GM03348 (cell line): ENCODE measurements at regions not wholly inside any gene's neighbourhood (a gene's known extent, or its start where the extent isn't known, plus 50 kb on each side); places are given as distances from the start of the nearest gene placed in this dataset.
"Not testable (repeated sequence)": the region's sequence is repeated elsewhere in the genome, so short reads cannot be mapped to it uniquely, and the experiment has no call there.

Source experiments
- DNase-seq: peaks from one replicate; pipeline ENCODE4 v3.0.0; 2012; ENCODE audit warnings: low spot score

DNA sequence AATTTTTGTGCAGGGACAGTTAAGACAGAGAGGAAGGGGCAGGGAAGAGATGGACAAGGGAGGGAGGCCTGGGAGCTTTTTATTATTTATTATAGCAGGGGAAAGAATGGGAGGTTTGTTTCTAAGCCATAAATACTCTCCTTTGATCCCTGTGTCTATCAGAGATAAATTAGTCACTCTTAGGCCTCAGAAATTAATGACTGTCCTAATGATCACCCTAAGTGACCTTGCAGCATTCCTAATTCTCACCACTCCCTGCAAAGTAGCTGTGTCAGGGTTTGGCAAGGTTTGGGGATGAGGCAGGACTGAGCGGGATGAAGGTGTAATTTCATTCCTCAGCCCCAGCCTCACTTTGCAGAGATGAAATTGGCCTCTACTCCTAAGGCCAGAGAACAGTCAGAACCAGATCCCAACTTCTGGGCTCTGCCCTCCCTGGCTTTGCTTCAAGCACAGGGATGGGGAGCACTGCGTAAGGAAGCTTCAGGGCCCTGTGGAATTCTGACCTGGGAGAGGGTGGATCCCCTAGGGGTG lies 95.0 kb downstream of the TMEM17 start:
- DNase-seq, result peak; percentile 21

DNA sequence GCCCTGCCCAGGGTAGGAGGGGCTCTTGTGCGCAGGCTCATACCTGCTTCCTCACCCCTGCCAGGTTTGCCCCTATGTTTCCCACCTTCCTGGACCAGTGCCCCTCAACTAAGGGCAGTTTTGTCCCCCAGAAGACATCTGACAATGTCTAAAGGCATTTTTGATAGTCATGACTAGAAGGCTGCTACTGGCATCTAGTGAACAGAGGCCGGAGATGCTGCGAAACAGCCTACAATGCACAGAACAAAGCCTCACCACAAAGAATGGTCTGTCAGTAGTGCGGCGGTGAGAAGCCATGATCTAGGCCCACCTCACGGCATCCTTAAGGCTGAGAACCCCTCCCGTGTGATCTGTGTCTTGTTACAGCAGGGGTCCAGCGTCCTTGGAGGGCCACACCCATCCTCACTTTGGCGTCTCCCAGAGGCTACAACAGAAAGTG lies 96.0 kb downstream of the TMEM17 start:
- DNase-seq, result no peak

DNA sequence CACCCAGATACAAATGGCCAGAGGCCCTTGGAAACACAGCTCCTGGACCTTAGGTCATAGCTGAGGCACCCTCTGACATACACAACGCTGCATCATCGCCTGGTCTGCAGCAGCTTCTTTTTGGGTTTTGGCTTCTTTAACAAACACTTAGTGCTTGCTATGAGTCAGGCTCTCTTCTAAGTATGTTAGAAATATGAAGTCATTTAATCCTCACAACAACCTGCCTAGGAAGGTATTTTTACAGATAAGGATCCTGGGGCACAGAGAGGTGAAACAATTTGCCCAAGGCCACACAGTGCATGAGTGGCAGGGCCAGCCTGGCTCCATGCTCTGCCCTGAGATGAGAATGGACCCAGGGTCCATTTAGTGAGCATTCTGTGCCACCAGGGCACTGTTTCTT lies 96.6 kb downstream of the TMEM17 start:
- DNase-seq, result no peak

DNA sequence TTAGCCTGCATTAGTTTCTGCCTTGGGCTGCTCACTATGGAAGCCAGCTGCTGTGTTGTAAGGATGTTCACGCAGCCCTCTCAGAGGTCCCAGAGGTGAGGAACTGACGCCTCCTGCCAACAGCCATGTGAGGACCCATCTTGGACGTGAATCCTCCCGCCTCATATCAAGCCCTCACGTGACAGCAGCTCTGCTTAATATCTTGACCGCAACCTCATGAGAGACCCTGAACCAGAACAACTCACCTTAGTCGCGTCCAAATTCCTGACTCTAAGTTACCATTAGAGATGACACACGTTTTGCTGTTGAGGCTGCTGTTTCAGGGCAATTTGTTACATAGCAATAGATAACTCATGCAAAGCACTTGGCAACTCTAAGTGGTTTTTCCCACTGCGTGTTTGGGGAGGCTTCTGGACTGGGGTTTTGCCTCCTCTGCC lies 97.7 kb downstream of the TMEM17 start:
- DNase-seq, result no peak

DNA sequence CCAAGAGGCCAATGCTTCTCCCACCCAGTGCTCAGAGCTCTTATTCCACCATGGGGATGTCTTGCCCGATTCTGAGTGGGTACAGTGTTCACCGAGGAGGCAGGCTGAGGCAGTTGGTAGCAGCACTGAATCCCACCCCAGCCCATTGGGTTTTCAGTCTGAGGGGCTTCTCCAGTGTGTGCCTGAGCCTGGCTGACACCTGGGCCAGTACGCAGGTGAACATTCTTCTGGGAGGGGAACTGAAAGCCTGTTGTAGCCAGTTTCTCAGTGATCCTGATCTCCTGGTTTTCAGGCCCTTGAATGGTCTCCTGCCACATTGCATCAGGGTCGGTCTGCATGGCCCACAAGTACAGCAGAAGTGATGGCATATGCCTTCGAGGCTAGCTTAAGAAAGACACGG lies 98.2 kb downstream of the TMEM17 start:
- no peak for DNase-seq

DNA sequence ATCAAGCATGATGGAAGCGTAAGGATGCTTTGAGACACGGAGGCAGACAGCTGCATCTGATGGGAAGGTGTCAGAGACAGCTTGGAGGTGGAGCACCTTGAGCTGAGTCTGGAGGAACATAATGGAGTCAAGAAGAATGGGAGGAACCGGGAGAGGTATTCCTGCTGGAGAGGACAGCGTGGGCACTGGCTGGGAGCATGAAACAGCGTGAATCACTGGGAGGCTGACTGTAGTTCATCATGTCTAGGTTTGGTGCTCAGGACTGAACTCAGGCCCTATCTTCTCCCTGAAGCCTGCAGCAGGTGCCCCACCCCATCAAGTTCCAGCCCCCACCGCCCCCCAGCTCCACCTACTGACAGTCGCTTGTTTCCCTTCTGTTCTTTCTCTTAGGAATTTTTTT lies 98.6 kb downstream of the TMEM17 start:
- DNase-seq, result no peak

DNA sequence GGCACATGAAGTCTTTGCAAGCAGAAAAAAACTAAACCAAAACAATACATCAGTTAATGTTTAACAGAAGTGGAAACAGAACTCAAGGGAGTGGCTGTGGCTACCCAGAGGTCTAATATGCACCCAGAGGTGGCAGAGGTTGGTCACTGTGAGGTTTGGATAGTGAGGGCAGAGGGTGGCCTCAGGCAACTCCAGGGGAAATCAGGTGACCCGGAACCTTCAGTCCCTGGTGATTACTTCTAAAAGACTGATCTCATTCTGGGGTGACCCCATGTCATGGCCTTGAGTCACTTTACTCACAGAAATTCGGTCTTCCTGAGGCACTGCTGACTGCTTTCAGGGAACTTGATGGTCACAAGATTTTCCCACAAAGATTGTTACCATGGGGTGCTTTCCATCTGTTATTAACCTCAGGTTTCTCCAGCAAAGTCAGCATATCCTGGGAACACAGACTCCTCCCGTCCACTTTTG lies 99.4 kb downstream of the TMEM17 start:
- DNase-seq, result no peak

DNA sequence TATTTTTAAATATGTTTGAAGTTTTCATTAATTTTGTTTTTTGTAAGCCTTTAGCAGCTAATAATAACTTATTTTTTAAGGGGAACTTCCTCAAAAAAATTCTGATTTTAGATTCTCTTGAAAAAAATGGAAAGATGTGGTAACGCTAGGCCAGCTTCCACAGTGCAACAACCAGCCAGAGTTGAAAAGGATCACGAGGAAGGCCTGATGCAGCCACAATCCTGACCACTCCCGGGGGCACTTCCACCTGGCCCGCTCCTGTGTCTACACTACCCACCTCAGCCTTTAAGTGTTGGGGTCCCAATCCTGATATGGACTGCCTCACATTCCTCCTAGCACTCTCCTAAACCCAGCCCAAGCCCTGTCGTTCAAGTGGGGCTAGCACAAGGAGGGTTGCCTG lies 101.1 kb downstream of the TMEM17 start:
- DNase-seq, result no peak

DNA sequence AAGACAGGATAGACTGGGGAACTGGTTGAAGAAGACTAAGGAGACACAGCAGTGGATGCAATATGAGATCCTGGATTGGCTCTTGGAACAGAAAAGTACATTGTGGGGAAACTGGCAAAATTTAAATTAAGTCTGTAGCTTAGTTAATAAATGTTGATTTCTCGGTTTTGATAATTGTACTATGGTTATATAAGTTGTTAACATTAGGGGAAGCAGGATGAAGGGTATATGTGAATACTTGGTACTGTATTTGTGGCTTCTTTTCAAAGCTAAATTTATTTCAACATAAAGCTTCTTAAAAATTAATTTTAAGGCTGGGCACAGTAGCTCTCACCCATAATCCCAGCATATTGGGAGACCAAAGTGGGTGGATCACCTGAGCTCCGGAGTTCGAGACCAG lies 103.8 kb downstream of the TMEM17 start:
- no peak for DNase-seq

DNA sequence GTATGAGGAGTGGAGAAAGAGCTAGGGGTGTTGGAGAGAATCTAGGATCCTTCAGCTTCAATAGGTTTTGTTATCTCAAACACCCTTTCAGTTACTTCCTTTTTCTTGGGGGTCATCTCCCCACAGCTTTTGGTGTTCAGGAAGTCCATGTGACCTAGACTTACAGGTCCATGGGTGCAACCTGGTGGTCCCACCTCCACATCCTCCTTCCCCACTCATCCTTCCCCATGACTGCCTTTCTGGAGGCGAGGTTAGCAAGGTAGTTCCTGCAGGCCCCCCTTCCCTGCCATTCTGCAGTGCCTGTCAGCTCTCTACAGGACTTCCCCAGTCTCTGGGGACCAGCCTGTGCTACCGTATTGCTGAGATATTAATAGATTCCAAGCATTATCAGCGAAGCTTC lies 107.6 kb downstream of the TMEM17 start:
- no peak for DNase-seq

DNA sequence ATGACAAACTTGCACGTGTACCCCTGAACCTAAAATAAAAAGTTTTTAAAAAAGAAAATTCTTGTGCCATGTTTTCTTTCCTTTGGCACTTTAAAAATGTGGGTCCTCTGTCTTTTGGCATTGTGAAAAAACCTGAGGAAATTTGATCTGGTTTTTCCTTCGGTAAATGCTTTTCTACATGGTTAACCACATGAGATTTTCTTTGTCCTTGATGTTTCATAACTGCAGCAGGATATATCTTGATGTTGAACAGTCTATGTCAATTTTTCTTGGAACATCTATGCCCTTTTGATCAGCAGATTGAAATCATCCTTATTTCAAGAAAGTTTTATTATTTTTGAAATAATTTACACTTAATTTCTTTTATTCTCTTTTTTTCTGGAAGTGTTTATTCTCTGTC lies 109.1 kb downstream of the TMEM17 start:
- no peak for DNase-seq

DNA sequence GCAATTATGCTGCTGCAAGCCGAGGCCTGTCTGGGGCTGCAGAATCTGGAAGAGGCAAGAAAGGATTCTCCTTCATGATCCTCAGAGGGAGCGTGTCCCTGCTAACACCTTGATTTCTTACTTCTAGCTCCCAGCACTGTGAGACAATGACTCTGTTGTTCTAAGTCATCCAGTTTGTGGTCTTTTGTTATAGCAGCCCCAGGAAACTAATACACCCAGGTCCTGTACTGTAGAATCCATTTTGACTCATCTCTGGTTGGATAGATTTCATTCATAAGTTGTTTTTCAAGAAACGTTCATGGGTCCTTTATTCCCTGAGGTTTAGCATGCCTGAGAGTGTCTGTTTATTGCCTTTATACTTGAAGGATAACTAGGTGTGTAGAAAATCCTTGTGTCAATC lies 112.7 kb downstream of the TMEM17 start:
- DNase-seq, result no peak

DNA sequence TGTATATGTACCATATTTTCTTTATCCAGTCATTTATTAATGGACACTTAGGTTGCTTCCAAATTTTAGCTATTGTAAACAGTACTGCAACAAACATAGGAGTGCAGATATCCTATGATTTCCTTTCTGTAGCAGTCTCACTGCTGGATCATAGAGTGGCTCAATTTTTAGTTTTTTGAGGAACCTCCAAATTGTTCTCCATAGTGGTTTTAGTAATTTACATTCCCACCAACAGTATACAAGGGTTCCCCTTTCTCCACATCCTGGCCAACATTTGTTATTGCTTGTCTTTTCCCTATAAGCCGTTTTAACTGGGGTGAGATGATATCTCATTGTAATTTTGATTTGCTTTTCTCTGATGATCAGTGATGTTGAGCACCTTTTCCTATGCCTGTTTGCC lies 114.3 kb downstream of the TMEM17 start:
- no peak for DNase-seq

DNA sequence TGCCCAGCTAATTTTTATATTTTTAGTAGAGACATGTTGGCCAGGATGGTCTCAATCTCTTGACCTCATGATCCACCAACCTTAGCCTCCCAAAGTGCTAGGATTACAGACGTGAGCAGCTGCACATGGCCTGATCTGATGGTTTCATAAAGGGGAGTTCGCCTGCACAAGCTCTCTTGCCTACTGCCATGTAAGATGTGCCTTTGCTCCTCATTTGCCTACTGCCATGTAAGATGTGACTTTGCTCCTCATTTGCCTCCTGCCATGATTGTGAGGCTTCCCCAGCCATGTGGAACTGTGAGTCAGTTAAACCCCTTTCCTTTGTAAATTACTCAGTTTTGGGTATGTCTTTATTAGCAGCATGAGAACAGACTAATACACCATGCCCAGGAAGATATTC lies 119.6 kb downstream of the TMEM17 start:
- not testable (repeated sequence) for DNase-seq

DNA sequence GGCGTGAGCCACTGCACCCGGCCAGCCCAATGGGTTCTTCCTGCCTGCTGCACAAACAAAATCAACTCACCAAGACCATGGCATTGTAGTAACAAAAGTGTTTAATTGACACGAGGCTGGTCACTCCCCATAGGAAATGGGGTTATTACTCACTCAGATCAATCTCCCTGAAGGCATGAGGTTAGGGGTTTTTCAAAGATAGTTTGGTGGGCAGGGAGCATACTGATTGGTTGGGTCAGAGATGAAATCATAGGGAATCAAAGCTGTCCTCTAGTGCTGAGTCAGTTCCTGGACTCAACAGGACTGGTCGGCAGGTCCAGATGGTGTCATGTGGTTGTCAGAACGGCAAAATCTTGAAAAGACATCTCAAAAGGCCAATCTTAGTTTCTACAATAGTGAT lies 122.1 kb downstream of the TMEM17 start:
- DNase-seq, result no peak

DNA sequence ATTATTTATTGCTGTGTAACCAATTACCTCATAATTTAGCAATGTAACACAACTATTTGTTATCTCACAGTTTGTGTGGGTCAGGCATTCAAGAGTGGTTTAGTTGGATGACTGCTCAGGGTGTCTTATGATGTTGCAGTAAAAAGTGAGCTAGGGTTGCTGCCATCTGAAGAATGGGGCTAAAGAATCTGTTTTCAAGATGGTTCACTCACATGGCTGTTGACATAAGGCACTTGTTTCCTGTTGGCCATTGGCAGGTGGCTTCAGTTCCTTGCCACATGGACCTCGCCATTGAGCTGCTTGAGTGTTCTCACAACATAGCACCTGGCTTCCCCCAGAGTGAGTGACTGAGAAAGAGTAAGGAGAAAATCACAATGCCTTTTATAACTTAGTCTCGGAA lies 123.2 kb downstream of the TMEM17 start:
- no peak for DNase-seq

DNA sequence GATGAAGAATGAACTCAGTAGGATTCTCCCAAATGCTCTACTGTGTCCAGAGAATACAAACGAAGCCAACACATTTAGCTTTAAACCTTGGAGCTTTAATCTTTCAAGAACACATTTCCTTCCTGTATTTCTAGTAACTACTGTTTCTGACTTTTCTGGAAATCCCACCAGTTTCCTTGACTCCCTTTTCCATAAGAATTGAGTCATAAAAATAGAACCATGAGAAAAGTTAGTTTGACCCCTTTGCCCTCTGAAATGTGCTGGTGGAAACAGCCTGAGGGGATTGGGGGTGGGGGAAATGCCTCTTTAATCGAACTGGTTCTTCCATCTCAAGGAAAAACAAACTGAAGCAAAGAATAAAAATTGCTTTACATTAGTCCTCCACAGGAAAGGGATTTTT lies 123.9 kb downstream of the TMEM17 start:
- no peak for DNase-seq

DNA sequence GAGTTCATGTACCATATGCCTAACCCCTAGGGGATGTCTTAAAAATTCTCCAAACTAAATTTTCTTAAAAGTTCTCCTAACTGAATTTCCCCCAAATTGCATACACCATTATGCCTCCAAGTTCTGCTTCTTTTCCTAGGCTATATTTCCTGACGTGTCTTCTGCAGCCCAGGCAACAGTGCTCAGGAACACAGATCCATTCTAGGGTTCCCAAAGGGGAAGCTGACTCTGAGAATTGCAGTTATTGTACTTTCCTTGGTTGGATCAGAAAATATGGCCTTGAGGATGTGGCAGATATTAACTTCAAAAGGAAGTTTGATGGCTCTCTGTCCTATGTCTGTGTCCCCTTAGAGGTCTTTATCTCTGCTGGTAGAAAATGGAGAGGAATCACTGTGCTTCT lies 124.3 kb downstream of the TMEM17 start:
- DNase-seq, result no peak

DNA sequence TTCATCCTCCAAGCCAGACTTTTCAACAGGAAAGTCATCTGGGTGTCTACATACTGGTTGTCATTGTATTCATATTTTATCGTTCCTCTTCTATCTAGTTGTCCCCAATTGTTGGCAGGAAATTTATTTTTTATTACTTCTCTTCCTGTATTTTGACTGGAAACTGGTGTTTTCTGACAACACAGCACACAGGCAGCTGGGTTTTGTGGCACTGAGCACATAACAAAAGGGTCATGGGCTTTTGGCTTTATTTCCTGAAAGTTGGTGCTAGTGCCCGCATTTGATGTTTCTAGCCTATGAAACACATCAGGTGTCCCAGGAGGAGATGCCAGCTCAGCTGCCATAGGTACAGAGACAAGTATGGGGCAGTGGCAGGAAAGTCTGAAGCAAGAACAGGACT lies 126.4 kb downstream of the TMEM17 start:
- DNase-seq, result no peak

DNA sequence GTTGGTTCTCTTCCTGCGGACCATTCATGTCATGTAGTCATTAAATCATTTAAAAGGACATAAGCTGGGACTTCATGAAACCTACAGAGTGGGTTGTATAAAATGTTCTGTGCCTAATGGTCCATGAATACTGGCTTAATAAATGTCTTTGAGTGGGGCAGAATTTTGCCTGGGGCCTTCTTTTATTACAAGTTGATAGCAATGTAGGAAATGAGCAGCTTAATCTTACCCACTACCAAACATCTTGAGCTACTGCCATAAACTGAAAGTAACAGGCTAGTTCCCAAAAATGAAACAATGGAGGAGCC lies 130.9 kb downstream of the TMEM17 start:
- DNase-seq, result no peak

DNA sequence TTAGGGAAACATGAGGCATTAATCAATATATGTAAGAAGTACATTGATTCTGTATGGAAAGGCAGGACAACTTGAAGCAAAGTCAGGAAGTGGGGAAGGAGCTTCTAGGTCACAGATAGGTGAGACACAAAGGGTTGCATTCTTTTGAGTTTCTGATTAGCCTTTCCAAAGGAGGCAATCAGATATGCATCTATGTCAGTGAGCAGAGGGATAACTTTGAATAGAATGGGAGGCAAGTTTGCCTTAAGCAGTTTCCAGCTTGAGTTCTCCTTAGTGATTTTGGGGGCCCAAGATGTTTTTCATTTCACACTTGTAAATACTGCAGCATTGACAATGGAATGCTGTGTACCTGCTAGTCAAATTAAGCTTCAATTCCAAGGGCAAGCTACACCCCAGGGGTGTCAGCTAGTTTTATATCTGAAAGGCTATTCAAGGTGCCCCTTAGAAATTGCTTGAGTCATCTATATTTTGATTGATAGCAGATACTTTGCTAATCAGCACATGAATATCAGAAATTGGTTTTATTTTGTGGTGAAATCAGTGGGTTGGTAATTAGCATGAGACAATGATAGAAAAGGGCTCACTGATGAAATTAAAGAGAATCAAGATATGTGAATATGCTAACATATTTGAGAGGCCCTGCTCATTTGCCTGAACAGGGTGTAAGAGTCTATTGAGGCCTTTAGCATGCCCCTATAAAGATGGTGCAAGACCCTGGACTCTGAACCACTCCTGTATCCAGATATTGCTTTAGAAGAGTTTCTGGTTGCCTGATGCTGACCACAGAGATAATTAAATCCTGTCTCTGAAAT lies 131.5 kb downstream of the TMEM17 start:
- DNase-seq, result no peak

DNA sequence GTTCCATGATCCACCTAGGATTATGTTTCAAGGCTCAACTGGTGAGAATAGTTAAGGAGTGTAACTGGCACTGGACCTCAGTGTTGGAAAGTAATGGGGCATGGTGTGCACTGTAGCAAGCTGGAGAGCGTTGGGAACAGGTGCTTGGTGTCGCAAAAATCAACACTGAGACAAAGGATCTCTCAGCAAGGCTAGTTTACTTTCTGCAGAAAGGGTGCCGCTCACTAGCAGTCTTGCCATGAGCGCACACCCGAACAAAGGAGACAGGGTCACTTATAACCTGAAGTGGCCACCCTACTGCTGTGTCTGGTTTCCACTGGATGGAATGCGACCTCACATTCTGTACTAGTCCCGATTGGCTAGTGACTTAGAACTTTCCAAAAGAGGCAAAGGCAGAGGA lies 133.2 kb downstream of the TMEM17 start:
- no peak for DNase-seq

DNA sequence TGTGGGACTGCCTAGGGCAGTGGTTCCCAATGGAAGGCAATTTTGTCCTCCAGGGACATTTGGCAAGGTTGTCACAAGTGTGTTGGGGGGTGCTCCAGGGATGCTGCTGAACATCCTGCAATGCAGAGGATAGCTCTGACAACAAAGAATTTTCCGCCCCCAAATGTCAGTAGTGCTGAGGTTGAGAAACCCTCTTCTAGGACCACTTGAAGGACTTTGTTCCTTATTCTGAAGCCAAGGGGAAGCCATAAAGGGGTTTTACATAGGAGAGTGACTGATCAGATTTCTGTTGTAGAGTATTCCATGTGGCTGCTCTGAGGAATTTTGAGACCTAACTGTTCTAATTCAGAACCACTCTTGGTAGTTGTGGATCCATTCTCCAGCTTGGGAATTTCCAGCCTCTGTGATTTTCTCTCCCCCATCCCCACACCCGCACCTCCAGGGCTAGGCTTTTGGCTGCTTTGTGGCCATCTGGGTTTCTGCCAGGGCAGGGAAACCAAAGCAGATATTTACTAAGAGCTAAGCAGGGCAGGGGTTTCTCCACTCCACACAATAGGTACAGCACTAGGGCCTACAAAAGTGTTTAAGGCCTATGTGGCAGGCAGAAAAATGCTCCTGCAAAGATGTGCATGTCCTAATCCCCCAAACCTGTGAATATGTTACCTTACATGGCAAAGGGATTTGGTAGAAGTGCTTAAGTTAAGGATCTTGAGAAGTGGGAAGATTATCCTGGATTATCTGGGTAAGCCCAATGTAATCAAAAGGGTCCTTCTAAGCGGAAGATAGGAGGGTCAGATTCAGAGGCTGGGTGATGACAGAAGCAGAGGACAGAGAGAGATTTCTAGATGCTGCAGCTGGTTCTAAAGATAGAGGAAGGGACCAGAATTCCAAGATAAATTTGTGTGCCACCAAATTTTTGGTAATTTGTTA lies 135.4 kb downstream of the TMEM17 start:
- no peak for DNase-seq
